Activated CD4-positive, alpha-beta T cell treated with anti-CD3 and anti-CD28 coated beads, Interleukin-2, amount 50 U/mL, for 4 hours (primary cell): ENCODE measurements at regions not wholly inside any gene's neighbourhood (a gene's known extent, or its start where the extent isn't known, plus 50 kb on each side); places are given as distances from the start of the nearest gene placed in this dataset.
"Not testable (repeated sequence)": the region's sequence is repeated elsewhere in the genome, so short reads cannot be mapped to it uniquely, and the experiment has no call there.

Experiments
- DNase-seq, 2 experiments: peaks; one replicate each; pipeline ENCODE4 v3.0.0-alpha.2; 2020

- no peak for DNase-seq
Measured at GRCh38 chr1:228870041-228870713, 134.9 kb downstream of the RHOU start.

GRCh38 chr1:228871314-228872061 is 136.2 kb downstream of the RHOU start:
- no peak for DNase-seq

GRCh38 chr1:228872080-228872479 is 136.8 kb downstream of the RHOU start:
- DNase-seq, result no peak

- no peak for DNase-seq
Measured at GRCh38 chr1:228873709-228874108, 138.4 kb downstream of the RHOU start.

- no peak for DNase-seq
Measured at GRCh38 chr1:228875741-228876140, 140.5 kb downstream of the RHOU start.

GRCh38 chr1:228876187-228876586 is 140.9 kb downstream of the RHOU start:
- DNase-seq, result no peak

GRCh38 chr1:228879164-228879563 is 143.9 kb downstream of the RHOU start:
- DNase-seq, result no peak

GRCh38 chr1:228882041-228882770 is 146.9 kb downstream of the RHOU start:
- no peak for DNase-seq

- no peak for DNase-seq
Measured at GRCh38 chr1:228882771-228883450, 147.6 kb downstream of the RHOU start.

- no peak for DNase-seq
Measured at GRCh38 chr1:228883535-228883934, 148.3 kb downstream of the RHOU start.

GRCh38 chr1:228884196-228884595 is 148.9 kb downstream of the RHOU start:
- DNase-seq, result no peak

- no peak for DNase-seq
Measured at GRCh38 chr1:228884615-228885566, 149.6 kb downstream of the RHOU start.

GRCh38 chr1:228885845-228886244 is 150.6 kb downstream of the RHOU start:
- no peak for DNase-seq

- DNase-seq, result no peak
Measured at GRCh38 chr1:228887101-228887500, 151.8 kb downstream of the RHOU start.

- DNase-seq, result no peak
Measured at GRCh38 chr1:228887960-228888359, 152.7 kb downstream of the RHOU start.

- no peak for DNase-seq
Measured at GRCh38 chr1:228889289-228889688, 154.0 kb downstream of the RHOU start.

- no peak for DNase-seq
Measured at GRCh38 chr1:228891272-228892034, 156.2 kb downstream of the RHOU start.

- DNase-seq, result not testable (repeated sequence)
Measured at GRCh38 chr1:228892200-228892599, 156.9 kb downstream of the RHOU start.

GRCh38 chr1:228894442-228894989 is 159.2 kb downstream of the RHOU start:
- no peak for DNase-seq

GRCh38 chr1:228897901-228898300 is 162.6 kb downstream of the RHOU start:
- DNase-seq, result no peak

- DNase-seq, result no peak
Measured at GRCh38 chr1:228898582-228898992, 163.3 kb downstream of the RHOU start.
